Liver (tissue), 8 donors: ENCODE measurements at regions not wholly inside any gene's neighbourhood (a gene's known extent, or its start where the extent isn't known, plus 50 kb on each side); places are given as distances from the start of the nearest gene placed in this dataset.

Source experiments
- DNase-seq: peaks from one replicate; pipeline ENCODE4 v3.0.0-alpha.2; 2017; ENCODE audit warnings: low spot score
- H3K27ac ChIP-seq, 2 donors: one replicate each; pipeline ENCODE4 v1.7.0; 2013; ENCODE audit warnings: inconsistent platforms in 2 of 2, low read length in 2 of 2, control low read depth in 1 of 2, low read depth in 1 of 2, mild to moderate bottlenecking in 1 of 2
- H3K27me3 ChIP-seq, 4 donors: one replicate each; pipeline versions ENCODE4 v1.6.1 to v1.7.0; 2013; ENCODE audit warnings: low read length in 3 of 4, inconsistent platforms in 1 of 4, mild to moderate bottlenecking in 1 of 4, moderate library complexity in 1 of 4; ENCODE audit not compliant: control insufficient read depth in 4 of 4, insufficient read depth in 4 of 4
- H3K36me3 ChIP-seq, 4 donors: one replicate each; pipeline versions ENCODE4 v1.6.1 to v1.7.0; 2013; ENCODE audit warnings: low read length in 3 of 4, mild to moderate bottlenecking in 3 of 4, low read depth in 1 of 4, moderate library complexity in 1 of 4; ENCODE audit not compliant: control insufficient read depth in 4 of 4, insufficient read depth in 3 of 4
- H3K4me1 ChIP-seq, 4 donors: one replicate each; pipeline versions ENCODE4 v1.6.1 to v1.7.0; 2013; ENCODE audit warnings: low read length in 3 of 4, mild to moderate bottlenecking in 3 of 4, moderate library complexity in 1 of 4; ENCODE audit not compliant: control insufficient read depth in 4 of 4, insufficient read depth in 4 of 4
- H3K4me3 ChIP-seq, 3 donors: one replicate each; pipeline versions ENCODE4 v1.6.1 to v1.7.0; 2013; ENCODE audit warnings: low read length in 3 of 3, control low read depth in 1 of 3, low read depth in 1 of 3, mild to moderate bottlenecking in 1 of 3
- H3K9ac ChIP-seq, 2 donors: one replicate each; pipeline ENCODE4 v1.7.0; 2013; ENCODE audit warnings: low read length in 2 of 2, mild to moderate bottlenecking in 2 of 2, moderate library complexity in 2 of 2, control low read depth in 1 of 2, low read depth in 1 of 2
- H3K9me3 ChIP-seq, 4 donors: one replicate each; pipeline versions ENCODE4 v1.6.1 to v1.7.0; 2013; ENCODE audit warnings: low read length in 3 of 4; ENCODE audit not compliant: control insufficient read depth in 4 of 4
- EGR1 ChIP-seq, 2 donors: IDR thresholded peaks; 2 replicates each; pipeline ENCODE4 v1.6.1; 2016 to 2018; ENCODE audit warnings: antibody characterized with exemption in 2 of 2, low read depth in 2 of 2
- FOXA1 ChIP-seq: IDR thresholded peaks from 2 replicates; pipeline ENCODE4 v1.6.1; 2016; ENCODE audit warnings: antibody characterized with exemption
- FOXA2 ChIP-seq: IDR thresholded peaks from 2 replicates; pipeline ENCODE4 v1.6.1; 2016; ENCODE audit warnings: antibody characterized with exemption
- GABPA ChIP-seq, 2 donors: IDR thresholded peaks in 1 of 2; conservative IDR thresholded peaks in 1 of 2; 2 replicates each; pipeline ENCODE4 v1.6.1; 2016; ENCODE audit warnings: antibody characterized with exemption in 2 of 2, mild to moderate bottlenecking in 1 of 2, moderate library complexity in 1 of 2
- HNF4A ChIP-seq, 2 donors: conservative IDR thresholded peaks; 2 replicates each; pipeline ENCODE4 v1.6.1; 2016; ENCODE audit warnings: antibody characterized with exemption in 2 of 2, mild to moderate bottlenecking in 2 of 2
- JUND ChIP-seq, 2 donors: IDR thresholded peaks; 2 replicates each; pipeline ENCODE4 v1.6.1; 2016; ENCODE audit warnings: antibody characterized with exemption in 2 of 2
- RAD21 ChIP-seq, 2 donors: IDR thresholded peaks; 2 replicates each; pipeline ENCODE4 v1.6.1; 2016; ENCODE audit warnings: antibody characterized with exemption in 2 of 2, mild to moderate bottlenecking in 2 of 2
- TAF1 ChIP-seq: conservative IDR thresholded peaks from 2 replicates; pipeline ENCODE4 v1.6.1; 2016; ENCODE audit warnings: antibody characterized with exemption, mild to moderate bottlenecking
- WGBS: extraction: QIAGEN DNeasy Blood & Tissue Kit; methylation state at CpG from one replicate; pipeline ENCODE4 v1.1.7; 2013; 5-methylcytosine and 5-hydroxymethylcytosine counted together
- TF ChIP-seq, protein P1 (sequence below): IDR thresholded peaks from 2 replicates; pipeline ENCODE4 v1.6.1; 2016; ENCODE audit warnings: antibody characterized with exemption
- TF ChIP-seq, protein P2 (sequence below): IDR thresholded peaks from 2 replicates; pipeline ENCODE4 v1.6.1; 2016; ENCODE audit warnings: antibody characterized with exemption, mild to moderate bottlenecking
- TF ChIP-seq, protein P3 (sequence below): IDR thresholded peaks from 2 replicates; pipeline ENCODE4 v1.6.1; 2016; ENCODE audit warnings: antibody characterized with exemption
- TF ChIP-seq, protein P4 (sequence below): fragments of 150-350 bp; IDR thresholded peaks from 2 replicates; pipeline ENCODE4 v1.5.1; 2017; ENCODE audit warnings: improper control_type of control experiment, low read depth, low read length; ENCODE audit not compliant: missing input control
- donor health status: healthy.
- donor health status: healthy.
- donor health status: healthy.
- donor health status: healthy.
- donor health status: healthy.

DNA sequence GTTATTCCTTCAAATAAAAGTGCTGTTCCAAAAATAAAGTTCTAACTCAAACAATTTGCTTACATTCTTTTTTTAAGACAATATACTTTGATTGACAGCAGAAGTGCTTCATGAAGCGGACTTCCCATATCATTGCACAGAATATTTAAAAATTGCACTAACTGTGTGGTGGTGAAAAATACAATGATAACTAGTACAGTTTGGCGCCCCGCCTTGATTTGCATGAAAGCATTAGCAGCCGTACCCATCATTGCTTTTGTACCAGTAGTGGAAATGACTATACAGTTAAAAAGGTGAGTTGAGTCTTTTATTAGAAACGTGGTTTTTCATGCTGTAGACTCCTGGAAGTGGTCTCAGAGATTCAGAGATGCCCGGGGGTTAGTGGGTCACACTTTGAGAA, 69.5 kb upstream of the MAP3K1 start:
- Histone ChIP-seq H3K4me3 (no peak overlapping the region), H3K9ac (no peak overlapping the region), H3K4me1 (no peaks in the 10 kb centered on the region), H3K9me3 (no peaks in the 10 kb centered on the region), H3K27me3 (no peaks in the 10 kb centered on the region), H3K27ac (no peak overlapping the region), H3K36me3 (no peaks in the 10 kb centered on the region)
- DNase-seq = no peak
- TF ChIP-seq TAF1 (no peak), FOXA2 (no peak)
- TF ChIP-seq, protein P1, sequence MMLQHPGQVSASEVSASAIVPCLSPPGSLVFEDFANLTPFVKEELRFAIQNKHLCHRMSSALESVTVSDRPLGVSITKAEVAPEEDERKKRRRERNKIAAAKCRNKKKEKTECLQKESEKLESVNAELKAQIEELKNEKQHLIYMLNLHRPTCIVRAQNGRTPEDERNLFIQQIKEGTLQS = no peak
- 89% methylated on average over 6 of the region's 6 CpGs for WGBS

DNA sequence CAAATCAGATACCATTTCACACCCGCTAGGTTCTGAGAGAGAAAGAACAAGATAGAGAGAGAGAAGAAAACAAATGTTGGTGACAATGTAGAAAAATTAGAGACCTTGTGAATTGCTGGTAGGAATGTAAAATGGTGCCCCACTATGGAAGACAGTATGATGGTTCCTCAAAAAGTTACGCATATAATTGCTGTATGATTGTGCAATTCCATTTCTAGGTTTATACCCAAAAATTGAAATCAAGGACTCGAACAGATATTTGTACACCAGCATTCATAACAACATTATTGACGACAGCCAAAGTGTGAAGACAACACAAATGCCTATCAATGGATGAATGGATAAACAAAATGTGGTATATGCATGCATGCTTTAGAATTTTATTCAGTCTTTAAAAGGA, 74.5 kb upstream of the MAP3K1 start:
- DNase-seq = no peak
- Histone ChIP-seq H3K36me3 (no peaks in the 10 kb centered on the region), H3K4me1 (peaks cover 0 to 3% (median 0%) of the 10 kb centered on the region in 4 donors), H3K9me3 (no peaks in the 10 kb centered on the region), H3K27me3 (no peaks in the 10 kb centered on the region), H3K4me3 (no peak overlapping the region), H3K9ac (no peak overlapping the region), H3K27ac (no peak overlapping the region)
- TF ChIP-seq, protein P2, sequence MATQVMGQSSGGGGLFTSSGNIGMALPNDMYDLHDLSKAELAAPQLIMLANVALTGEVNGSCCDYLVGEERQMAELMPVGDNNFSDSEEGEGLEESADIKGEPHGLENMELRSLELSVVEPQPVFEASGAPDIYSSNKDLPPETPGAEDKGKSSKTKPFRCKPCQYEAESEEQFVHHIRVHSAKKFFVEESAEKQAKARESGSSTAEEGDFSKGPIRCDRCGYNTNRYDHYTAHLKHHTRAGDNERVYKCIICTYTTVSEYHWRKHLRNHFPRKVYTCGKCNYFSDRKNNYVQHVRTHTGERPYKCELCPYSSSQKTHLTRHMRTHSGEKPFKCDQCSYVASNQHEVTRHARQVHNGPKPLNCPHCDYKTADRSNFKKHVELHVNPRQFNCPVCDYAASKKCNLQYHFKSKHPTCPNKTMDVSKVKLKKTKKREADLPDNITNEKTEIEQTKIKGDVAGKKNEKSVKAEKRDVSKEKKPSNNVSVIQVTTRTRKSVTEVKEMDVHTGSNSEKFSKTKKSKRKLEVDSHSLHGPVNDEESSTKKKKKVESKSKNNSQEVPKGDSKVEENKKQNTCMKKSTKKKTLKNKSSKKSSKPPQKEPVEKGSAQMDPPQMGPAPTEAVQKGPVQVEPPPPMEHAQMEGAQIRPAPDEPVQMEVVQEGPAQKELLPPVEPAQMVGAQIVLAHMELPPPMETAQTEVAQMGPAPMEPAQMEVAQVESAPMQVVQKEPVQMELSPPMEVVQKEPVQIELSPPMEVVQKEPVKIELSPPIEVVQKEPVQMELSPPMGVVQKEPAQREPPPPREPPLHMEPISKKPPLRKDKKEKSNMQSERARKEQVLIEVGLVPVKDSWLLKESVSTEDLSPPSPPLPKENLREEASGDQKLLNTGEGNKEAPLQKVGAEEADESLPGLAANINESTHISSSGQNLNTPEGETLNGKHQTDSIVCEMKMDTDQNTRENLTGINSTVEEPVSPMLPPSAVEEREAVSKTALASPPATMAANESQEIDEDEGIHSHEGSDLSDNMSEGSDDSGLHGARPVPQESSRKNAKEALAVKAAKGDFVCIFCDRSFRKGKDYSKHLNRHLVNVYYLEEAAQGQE = no peak
- TF ChIP-seq RAD21 (IDR thresholded peaks at IDR 0.05) (no peak), GABPA (IDR thresholded peaks at IDR 0.05 in 1 of 2, conservative IDR thresholded peaks at IDR 0.05 in 1 of 2) (no peak), EGR1 (IDR thresholded peaks at IDR 0.05; ENCODE audit: low read depth in 2 of 2) (no peak), JUND (IDR thresholded peaks at IDR 0.05) (no peak), FOXA2 (no peak), FOXA1 (no peak), HNF4A (conservative IDR thresholded peaks at IDR 0.05) (no peak)
- TF ChIP-seq, protein P3, sequence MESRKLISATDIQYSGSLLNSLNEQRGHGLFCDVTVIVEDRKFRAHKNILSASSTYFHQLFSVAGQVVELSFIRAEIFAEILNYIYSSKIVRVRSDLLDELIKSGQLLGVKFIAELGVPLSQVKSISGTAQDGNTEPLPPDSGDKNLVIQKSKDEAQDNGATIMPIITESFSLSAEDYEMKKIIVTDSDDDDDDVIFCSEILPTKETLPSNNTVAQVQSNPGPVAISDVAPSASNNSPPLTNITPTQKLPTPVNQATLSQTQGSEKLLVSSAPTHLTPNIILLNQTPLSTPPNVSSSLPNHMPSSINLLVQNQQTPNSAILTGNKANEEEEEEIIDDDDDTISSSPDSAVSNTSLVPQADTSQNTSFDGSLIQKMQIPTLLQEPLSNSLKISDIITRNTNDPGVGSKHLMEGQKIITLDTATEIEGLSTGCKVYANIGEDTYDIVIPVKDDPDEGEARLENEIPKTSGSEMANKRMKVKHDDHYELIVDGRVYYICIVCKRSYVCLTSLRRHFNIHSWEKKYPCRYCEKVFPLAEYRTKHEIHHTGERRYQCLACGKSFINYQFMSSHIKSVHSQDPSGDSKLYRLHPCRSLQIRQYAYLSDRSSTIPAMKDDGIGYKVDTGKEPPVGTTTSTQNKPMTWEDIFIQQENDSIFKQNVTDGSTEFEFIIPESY = no peak
- TF ChIP-seq, protein P4, sequence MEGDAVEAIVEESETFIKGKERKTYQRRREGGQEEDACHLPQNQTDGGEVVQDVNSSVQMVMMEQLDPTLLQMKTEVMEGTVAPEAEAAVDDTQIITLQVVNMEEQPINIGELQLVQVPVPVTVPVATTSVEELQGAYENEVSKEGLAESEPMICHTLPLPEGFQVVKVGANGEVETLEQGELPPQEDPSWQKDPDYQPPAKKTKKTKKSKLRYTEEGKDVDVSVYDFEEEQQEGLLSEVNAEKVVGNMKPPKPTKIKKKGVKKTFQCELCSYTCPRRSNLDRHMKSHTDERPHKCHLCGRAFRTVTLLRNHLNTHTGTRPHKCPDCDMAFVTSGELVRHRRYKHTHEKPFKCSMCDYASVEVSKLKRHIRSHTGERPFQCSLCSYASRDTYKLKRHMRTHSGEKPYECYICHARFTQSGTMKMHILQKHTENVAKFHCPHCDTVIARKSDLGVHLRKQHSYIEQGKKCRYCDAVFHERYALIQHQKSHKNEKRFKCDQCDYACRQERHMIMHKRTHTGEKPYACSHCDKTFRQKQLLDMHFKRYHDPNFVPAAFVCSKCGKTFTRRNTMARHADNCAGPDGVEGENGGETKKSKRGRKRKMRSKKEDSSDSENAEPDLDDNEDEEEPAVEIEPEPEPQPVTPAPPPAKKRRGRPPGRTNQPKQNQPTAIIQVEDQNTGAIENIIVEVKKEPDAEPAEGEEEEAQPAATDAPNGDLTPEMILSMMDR = no peak
- WGBS = 95% methylated on average over 4 of the region's 4 CpGs
